ENCODE measurements at regions not wholly inside any gene's neighbourhood (a gene's known extent, or its start where the extent isn't known, plus 50 kb on each side); places are given as distances from the start of the nearest gene placed in this dataset.
"Not testable (repeated sequence)": the region's sequence is repeated elsewhere in the genome, so short reads cannot be mapped to it uniquely, and the experiment has no call there.

DNA sequence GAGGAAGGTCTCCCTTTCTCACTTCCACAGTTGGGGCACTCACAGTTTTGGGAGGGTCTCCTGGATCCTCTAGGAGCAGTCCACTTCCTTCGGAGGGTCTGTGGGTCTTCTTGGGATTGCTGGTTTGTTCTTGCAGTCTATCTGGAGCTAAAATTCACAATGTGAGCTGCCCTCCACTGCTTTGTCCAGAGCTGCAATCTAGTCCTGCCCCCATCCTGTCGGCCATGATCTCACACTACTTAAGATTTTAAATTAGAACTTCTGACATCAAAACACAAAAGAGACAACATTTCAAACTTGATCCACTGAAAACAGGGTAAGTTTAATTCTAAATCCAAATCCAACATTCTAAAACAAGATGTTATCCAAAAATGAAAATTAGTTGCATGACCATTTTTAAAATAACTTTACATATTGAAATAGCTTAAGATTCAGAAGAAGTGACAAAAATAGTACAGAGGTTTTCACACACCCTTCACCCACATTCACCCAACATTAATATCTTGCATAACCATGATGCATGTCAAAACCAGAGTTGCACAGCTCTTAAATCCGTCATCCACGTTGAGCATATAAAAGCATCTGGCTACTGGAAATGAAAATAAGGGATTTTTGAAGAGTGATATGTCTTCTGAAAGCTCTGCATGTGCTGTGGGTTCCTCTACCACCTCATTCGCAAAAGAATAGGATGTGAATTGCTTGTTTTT is 113.7 kb upstream of the EPB41L4A start:
- intact Hi-C loops (cut with DNase I, micrococcal nuclease): no loop called here
- no peak for ATAC-seq
- no peak for DNase-seq

DNA sequence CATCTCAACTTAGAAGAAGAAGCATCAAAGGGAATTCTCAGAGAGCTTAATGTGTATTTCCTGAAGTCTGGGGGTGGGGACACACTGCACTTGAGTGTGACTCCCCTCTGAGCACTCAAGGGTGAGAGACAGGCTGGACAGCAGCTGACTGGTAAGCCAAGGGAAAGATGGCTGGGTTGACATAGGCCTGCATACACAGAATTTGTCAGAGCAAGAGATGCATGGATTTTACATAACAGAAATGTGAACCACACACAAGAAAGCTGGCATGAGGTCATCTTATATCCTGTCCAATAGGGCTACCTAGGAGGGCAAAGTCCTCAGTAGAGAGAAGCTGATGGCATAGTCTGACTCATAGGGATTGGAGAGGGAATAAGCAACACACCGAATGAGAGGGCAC is 114.3 kb upstream of the EPB41L4A start:
- DNase-seq (no peak), ATAC-seq (peak; percentile 100)
- intact Hi-C loops (cut with DNase I, micrococcal nuclease): no loop called here

DNA sequence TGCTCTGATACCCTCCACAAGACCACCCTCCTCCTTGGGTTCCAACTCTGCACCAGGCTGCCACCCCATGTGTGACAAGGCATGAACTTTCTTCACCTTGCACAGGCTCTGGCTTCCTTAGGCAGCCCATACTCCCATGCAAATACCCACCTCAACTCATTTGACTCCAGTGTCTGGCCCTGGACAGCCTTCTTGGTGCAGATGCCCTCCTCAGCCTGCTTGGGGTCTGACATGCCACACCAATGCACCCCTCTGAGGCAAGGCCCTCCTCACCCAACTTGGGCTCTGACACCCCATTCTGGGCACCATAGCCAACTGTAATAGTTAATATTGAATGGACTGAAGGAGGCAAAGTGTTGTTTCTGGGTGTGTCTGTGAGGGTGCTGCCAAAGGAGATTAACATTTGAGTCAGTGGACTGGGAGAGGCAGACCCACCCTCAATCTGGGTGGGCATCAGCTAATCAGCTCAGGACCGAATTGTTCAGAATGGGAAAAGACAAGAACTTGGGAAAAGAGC is 115.0 kb upstream of the EPB41L4A start:
- no peak for DNase-seq
- ATAC-seq: no peak
- intact Hi-C loops (cut with DNase I, micrococcal nuclease): no loop called here

DNA sequence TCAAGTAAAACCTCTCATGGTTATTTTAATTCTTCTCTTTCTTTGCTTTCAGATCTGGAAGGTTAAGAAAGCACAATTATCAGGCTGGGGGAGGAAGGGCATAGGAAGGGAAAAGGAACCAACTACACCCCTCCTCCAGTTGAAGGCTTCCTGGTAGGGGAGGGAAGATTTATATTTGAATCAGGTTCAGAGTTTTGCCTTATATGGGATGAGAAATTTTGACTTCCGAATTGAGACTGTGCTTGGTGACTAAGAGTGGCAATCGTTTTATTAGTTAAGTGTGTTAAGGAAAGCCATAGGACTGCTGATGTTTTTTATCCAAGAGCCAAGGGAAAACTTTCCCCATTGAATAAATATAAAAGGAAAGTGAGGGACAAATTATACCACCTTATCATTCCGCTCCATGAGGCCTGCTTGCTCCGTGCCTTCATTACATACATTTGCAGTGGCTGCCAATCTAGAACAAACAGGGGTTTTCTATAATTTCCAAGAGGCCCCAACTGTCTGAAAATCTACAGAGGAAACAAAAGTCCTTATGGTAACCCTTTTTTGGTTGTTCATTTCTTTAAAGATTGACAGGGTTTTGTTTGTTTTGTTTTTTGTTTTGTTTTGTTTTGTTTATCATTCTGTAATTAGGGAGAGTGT is 115.7 kb upstream of the EPB41L4A start:
- no peak for ATAC-seq
- no peak for DNase-seq
- intact Hi-C loops (cut with DNase I, micrococcal nuclease): no loop called here

DNA sequence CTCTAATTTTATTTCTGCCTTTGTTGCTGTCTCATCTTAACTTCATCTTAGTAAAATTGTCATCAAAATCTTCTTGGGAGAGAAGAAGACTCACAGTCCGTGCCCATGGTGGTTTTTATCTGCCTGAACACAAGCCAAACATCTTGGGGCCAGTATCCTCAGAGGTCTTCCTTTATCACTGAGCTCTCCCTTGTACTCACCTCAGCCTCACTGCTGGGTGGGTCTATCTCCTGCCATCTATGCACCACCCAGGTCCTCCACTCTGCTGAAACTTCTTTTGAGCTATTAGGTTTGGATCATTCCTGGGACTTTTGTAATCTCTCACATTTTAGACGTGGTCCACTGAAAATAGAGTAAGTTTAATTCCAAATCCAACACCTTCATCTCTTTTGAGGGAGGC is 116.3 kb upstream of the EPB41L4A start:
- intact Hi-C loops (cut with DNase I, micrococcal nuclease): no loop called here
- ATAC-seq: no peak

DNA sequence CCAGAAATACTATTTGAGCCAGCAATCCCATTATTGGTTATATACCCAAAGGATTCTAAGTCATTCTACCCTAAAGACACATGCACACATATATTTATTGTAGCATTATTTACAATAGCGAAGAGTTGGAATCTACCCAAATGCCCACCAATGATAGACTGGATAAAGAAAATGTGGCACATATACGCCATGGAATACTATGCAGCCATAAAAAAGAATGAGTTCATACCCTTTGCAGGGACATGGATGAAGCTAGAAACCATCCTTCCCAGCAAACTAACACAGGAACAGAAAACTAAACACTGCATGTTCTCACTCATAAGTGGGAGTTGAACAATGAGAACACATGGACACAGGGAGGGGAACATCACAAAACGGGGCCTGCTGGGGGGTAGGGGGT is 125.5 kb upstream of the EPB41L4A start:
- DNase-seq; ATAC-seq; intact Hi-C loops (cut with DNase I, micrococcal nuclease): not testable (repeated sequence)

More for the DNA sequence above, 116.3 kb upstream of the EPB41L4A start:
- DNase-seq: no peak

DNA sequence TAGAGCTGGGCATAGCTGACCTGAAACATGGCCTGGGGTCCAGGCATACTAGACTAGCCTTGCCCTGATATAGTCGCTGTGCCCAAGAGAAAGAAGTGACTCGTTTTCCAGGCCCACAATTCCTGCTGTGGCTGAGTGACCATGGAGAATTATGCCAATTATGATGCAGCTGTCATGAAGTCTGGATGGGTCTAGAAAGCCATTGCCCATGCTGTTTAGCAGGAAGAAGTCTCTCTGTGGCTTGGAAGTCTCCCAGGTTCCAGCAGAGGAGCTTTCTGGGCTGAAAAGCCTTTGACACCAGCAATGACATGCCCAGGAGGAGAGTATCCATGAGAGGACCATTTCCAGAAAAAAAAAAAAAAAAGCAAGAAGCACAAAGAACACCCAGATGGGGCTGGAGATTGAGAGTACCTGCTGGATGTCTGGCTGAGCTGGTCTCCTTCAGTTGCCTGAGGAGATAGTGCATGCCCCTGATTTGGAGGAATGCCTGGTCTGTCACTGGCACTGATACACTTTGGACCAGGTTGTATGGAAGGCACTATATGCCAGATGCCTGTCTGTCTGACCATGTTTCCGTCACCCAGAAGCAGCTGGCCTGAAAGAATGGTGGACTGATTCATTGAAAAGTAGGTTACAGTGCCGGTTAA is 128.0 kb upstream of the EPB41L4A start:
- no peak for DNase-seq
- no peak for ATAC-seq
- intact Hi-C loops (cut with DNase I, micrococcal nuclease): no loop called here

DNA sequence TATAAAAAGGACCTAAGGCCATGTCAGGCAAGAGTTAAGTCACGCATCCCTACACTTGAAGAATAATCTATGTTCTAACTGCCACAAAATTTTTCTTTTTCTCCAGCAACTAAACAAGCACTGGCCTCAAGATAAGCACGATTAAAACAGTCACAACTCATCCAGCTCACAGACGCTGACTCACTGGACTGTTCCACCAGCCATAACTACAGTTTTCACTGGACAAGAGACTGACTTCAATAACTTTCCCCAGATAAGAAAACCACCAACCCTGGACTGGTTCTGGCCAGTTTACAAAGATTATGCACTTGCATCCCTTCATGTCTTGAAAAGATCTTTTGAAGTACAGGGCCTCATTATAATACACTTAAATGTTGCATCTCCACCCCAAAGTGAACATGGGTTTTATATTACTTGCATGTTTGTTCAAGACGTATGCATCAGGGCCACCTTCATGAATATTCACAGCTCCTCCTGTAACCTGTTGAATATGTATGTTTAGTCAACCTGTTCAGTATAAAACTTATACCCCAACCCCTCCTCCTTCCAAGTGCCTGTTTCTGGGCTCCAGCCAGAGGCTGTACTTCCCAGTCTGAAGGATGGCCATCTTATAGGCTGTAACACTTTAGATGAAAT is 129.3 kb upstream of the EPB41L4A start:
- intact Hi-C loops (cut with DNase I, micrococcal nuclease): no loop called here
- ATAC-seq: no peak
- DNase-seq: no peak

DNA sequence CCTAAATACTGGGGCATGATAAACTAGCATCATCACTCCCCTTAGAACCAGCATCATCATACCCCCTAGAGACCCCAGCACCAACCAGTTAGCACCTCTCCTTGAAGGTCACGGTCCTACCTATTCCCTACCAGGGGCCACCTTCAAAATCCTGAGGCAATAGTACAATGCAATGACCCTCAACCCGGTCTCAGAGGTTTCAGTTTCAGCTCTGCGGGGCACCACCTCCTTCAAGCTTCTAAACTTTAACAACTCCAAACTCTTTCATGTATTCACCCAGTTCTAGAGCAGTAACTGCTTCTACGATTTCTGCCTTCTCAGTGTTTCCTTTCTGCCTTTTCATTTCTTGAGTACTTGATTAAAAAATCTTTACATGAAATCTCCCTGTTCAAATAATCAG is 130.1 kb upstream of the EPB41L4A start:
- intact Hi-C loops (cut with DNase I, micrococcal nuclease): no loop called here
- DNase-seq (no peak), ATAC-seq (no peak)

DNA sequence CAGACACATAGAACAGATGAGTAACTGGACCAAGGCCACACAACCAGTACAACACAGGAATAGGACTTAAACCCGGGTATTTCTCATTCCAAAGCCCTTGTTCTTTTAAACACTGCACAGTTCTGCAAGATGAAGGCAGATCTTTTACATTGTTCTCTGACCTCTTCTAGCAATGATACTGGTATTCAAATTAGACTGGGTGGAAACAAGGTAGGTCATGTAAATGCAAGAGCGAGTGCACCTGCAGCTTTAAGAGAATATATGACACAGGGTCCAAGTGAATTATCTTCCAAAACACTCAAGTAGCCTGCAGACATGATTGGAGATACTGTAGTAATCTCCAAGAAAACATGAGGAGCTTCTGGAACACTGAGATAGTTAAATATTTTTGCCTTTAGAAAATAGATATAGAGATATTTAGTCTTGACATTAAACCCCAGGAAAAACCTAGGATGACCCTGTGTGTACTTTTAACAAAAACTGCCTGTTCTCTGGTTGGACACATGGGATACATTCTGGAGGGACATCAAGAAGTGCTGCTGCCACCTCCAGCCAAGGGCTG is 130.6 kb upstream of the EPB41L4A start:
- no peak for DNase-seq
- intact Hi-C loops (cut with DNase I, micrococcal nuclease): loop anchor here (2.0 to 10.0 kb wide), 2 partner anchors 205 to 207 kb away; no protein-coding TSS in a partner anchor
- ATAC-seq: no peak

DNA sequence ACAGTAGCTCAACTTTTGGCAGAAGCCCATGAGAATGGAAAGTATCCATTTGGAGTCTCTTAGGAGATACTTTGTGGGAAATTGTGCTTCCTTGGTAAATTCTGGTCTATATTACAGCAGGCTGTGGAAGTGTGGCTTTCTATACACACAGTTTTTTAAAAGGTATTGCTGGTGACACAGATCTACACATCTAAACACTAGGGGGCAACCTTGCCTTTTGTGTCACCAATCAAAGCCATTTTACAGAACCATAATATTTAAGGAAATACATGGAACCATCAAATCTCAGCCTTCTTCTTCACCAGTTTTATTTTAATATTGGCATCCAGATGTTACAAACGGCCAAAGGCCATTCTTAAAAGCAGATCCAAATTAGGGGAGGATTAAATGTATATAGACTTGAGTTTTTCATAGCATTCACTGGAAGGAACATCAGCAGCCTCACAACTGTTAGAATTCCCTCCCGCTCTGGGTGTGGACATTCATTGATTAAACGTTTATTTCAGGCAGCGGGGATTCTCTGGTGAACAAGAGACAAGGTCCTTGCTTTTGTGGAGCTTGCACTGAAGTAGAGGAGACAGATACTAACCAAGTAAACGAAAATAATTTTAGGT is 132.4 kb upstream of the EPB41L4A start:
- ATAC-seq (peak; percentile 73), DNase-seq (no peak)
- intact Hi-C loops (cut with DNase I, micrococcal nuclease): loop anchor here (2.0 to 10.0 kb wide), 2 partner anchors 203 to 205 kb away; no protein-coding TSS in a partner anchor

DNA sequence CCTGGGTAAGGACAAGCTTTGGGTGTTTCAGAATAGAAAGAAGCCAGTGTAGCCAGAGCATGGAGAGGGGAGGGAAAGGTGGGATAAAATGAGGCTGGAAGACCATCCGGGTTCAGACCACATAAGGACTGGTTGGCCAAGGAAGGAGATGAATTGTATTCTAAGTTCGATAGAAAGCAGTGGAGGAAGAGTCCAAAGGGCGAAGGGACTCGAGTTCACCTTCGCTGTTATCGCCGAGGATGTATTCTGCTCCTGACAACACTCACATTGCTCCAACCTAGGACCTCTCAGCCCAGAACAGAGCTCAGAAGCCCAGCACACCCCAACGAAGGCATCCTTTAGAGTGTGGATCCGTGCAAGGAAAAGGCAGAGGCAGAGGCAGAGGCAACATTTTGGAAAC is 133.1 kb upstream of the EPB41L4A start:
- intact Hi-C loops (cut with DNase I, micrococcal nuclease): loop anchor here in 1 of 2 donors (10.0 kb wide), 1 partner anchor 203 kb away; no protein-coding TSS in a partner anchor
- peak; percentile 40 for ATAC-seq
- DNase-seq: no peak

DNA sequence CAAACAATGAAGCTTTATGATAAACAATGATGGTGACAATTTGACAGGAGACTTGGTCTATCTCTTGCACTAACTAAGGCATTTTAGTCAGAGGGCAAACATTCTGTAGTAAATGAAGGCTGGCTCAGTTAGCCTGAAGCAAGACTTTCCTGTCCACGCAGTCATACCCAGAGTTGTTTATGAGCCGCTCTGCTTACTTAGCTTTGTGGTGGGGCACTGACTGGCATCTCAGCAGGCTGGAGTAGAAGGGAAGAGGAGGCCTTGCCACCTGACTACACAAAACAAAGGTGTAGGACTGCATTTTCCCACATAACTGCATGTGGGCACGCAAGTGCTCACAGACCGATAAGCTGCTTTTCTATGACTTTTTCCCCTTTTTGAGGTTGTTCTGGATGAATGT is 133.7 kb upstream of the EPB41L4A start:
- ATAC-seq: no peak
- DNase-seq: no peak
- intact Hi-C loops (cut with DNase I, micrococcal nuclease): loop anchor here in 1 of 2 donors (10.0 kb wide), 1 partner anchor 202 kb away; no protein-coding TSS in a partner anchor

DNA sequence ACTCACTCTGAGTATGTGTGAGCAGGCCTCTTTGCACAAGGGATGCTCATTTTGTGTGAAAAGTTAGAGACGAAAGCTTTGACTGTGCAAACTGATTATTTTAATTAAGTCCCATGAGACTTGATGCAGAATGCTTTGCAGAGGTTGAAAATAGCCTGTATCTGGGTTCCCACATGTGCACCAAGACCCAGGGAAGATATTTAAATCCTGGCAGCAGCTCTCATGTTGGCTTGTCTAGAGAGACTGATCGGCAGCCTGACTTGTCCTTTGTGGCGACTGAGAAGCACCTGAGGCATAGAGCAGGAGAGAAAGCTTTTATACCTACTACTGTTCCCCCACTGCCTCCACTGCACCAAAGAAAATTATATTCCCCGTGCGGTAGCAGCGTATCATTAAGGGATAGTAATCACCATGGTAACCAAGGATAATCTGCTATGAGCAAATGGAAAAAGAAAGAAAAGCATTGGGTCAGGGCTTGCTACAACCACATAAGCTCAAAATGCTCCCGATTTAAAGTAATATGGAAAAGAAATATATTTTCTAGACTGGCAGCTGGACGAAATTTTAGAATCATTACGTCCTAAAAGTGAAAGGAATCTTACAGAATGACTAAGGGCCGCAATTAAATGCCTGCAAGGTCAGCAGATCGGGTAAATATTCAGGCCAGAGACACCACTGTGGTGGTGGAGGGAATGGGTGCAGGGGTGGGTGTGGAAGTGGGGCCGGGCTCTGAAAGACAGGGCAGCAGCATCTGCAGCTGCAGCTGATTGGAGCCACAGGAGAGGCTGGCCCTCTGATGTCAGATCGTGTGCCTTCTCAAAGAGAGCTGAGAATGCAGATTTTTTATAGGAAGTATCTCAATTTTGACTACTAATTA is 135.3 kb upstream of the EPB41L4A start:
- no peak for DNase-seq
- no peak for ATAC-seq
- intact Hi-C loops (cut with DNase I, micrococcal nuclease): loop anchor here in 1 of 2 donors (10.0 kb wide), 1 partner anchor 200 kb away; no protein-coding TSS in a partner anchor

DNA sequence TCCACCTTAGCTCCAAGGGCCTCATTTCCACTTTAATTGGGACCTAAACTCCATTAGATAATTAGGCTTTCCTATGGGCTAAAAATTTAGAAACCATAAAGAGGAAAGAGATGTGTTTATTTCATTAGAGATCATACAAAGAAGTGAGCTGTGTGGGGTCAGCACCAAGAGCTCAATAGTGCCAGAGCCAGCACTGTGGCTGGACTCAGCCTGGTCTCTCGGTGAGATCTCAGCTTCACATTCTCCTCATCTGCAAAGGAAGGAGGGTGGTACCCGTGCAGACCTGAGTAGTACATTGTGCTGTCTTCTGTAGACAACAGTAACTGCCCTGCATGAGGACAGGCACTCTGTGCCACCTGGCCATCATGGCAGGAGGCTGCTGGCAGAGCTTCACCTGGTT is 136.1 kb upstream of the EPB41L4A start:
- no peak for ATAC-seq
- DNase-seq: no peak
- intact Hi-C loops (cut with DNase I, micrococcal nuclease): loop anchor here in 1 of 2 donors (10.0 kb wide), 1 partner anchor 200 kb away; no protein-coding TSS in a partner anchor

DNA sequence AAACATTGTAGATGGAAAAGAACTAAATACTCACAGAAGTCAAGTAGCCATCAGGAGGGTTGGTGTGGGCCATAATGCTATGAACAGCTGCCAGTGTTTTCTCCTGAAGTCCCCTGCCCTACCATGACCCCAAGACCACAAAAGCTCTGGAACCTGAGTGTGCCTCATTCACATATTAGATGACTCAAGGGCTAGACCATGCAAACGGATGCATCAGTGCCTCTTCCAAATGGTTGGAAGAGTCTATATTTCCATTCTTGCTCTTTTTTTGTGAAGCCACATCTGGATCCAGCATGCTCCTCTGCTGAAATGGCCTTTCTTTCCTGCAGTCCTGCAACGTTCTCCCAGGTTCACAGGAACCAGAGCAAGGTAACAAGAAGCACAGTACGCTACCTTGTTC is 136.6 kb upstream of the EPB41L4A start:
- ATAC-seq: no peak
- intact Hi-C loops (cut with DNase I, micrococcal nuclease): loop anchor here in 1 of 2 donors (10.0 kb wide), 1 partner anchor 199 kb away; no protein-coding TSS in a partner anchor

DNA sequence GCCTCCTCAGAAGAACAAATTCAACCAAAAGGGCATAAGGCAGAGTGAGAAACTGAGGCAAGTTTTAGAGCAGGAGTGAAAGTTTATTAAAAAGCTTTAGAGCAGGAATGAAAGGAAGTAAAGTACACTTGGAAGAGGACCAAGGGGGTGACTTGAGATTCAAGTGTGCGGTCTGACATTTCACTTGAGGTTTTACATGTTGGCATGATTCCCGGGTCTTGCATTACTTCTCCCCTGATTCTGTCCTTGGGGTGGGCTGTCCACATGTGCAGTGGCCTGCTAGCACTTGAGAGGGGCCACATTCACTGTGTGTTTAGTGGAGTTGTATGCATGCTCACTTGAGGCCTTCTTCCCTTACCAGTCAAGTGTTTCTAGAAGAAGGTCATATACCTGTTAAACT is 140.4 kb upstream of the EPB41L4A start:
- not testable (repeated sequence) for ATAC-seq, DNase-seq
- intact Hi-C loops (cut with DNase I, micrococcal nuclease): loop anchor here in 1 of 2 donors (10.0 kb wide), 1 partner anchor 195 kb away; no protein-coding TSS in a partner anchor

More for the DNA sequence above, 136.6 kb upstream of the EPB41L4A start:
- DNase-seq: no peak
